Activated CD8-positive, alpha-beta memory T cell treated with anti-CD3 and anti-CD28 coated beads, Interleukin-2, amount 50 U/mL, for 4 hours (primary cell): ENCODE measurements at regions not wholly inside any gene's neighbourhood (a gene's known extent, or its start where the extent isn't known, plus 50 kb on each side); places are given as distances from the start of the nearest gene placed in this dataset.
"Not testable (repeated sequence)": the region's sequence is repeated elsewhere in the genome, so short reads cannot be mapped to it uniquely, and the experiment has no call there.

ENCODE experiments used
- DNase-seq: peaks from one replicate; pipeline ENCODE4 v3.0.0-alpha.2; 2020

GRCh38 chr10:36538953-36539586 is 586.3 kb upstream of the ANKRD30A start:
- no peak for DNase-seq

GRCh38 chr10:36534471-36535002 is 590.9 kb upstream of the ANKRD30A start:
- DNase-seq = no peak

- DNase-seq = no peak
Measured at GRCh38 chr10:36533861-36534260, 591.5 kb upstream of the ANKRD30A start.

GRCh38 chr10:36533316-36533715 is 592.1 kb upstream of the ANKRD30A start:
- no peak for DNase-seq

- DNase-seq = no peak
Measured at GRCh38 chr10:36531621-36532020, 593.8 kb upstream of the ANKRD30A start.

GRCh38 chr10:36526033-36526432 is 599.4 kb upstream of the ANKRD30A start:
- no peak for DNase-seq

GRCh38 chr10:36524126-36524525 is 601.3 kb upstream of the ANKRD30A start:
- DNase-seq = not testable (repeated sequence)

GRCh38 chr10:36519909-36520308 is 605.5 kb upstream of the ANKRD30A start:
- no peak for DNase-seq

- DNase-seq = no peak
Measured at GRCh38 chr10:36516281-36516680, 609.1 kb upstream of the ANKRD30A start.

- no peak for DNase-seq
Measured at GRCh38 chr10:36515319-36515718, 610.1 kb upstream of the ANKRD30A start.

- DNase-seq = no peak
Measured at GRCh38 chr10:36507715-36508114, 617.7 kb upstream of the ANKRD30A start.

- DNase-seq = no peak
Measured at GRCh38 chr10:36506697-36507496, 618.5 kb upstream of the ANKRD30A start.

GRCh38 chr10:36506261-36506660 is 619.1 kb upstream of the ANKRD30A start:
- DNase-seq = no peak

- DNase-seq = no peak
Measured at GRCh38 chr10:36504758-36505157, 620.6 kb upstream of the ANKRD30A start.

GRCh38 chr10:36500266-36500665 is 625.1 kb upstream of the ANKRD30A start:
- no peak for DNase-seq

GRCh38 chr10:36499693-36500092 is 625.7 kb upstream of the ANKRD30A start:
- DNase-seq = no peak

GRCh38 chr10:36496758-36497157 is 628.6 kb upstream of the ANKRD30A start:
- DNase-seq = no peak

- DNase-seq = no peak
Measured at GRCh38 chr10:36494371-36494770, 631.0 kb upstream of the ANKRD30A start.

GRCh38 chr10:36493516-36493880 is 631.9 kb upstream of the ANKRD30A start:
- DNase-seq = no peak

GRCh38 chr10:36492590-36493515 is 632.5 kb upstream of the ANKRD30A start:
- no peak for DNase-seq

- no peak for DNase-seq
Measured at GRCh38 chr10:36491926-36492325, 633.5 kb upstream of the ANKRD30A start.

GRCh38 chr10:36489611-36490228 is 635.7 kb upstream of the ANKRD30A start:
- DNase-seq = no peak

GRCh38 chr10:36489181-36489580 is 636.2 kb upstream of the ANKRD30A start:
- no peak for DNase-seq
